OCI-LY3 (cell line): ENCODE measurements at regions not wholly inside any gene's neighbourhood (a gene's known extent, or its start where the extent isn't known, plus 50 kb on each side); places are given as distances from the start of the nearest gene placed in this dataset.

Experiments used
- H2AFZ ChIP-seq: fragments of 200-600, 300-600 bp; shearing (Covaris generic); 2 replicates; pipeline ENCODE4 v1.6.0; 2014; ENCODE audit warnings: antibody characterized with exemption, low read depth, low read length
- H3K27ac ChIP-seq: fragments of 200-600, 300-600 bp; sonication (generic); 2 replicates; pipeline ENCODE4 v1.5.1; 2014; ENCODE audit warnings: mild to moderate bottlenecking, low read length, moderate library complexity, mixed read lengths
- H3K27me3 ChIP-seq: fragments of 200-600, 300-600 bp; sonication (generic); 2 replicates; pipeline ENCODE4 v1.6.1; 2014; ENCODE audit warnings: low read depth, low read length, mixed read lengths
- H3K36me3 ChIP-seq: fragments of 200-600, 300-600 bp; sonication (generic); replicated peaks from 2 replicates; pipeline ENCODE3; 2014; ENCODE audit warnings: low read depth, low read length, mixed read lengths
- H3K4me1 ChIP-seq: fragments of 300-600, 200-600 bp; sonication (generic); 2 replicates; pipeline ENCODE4 v1.6.1; 2014; ENCODE audit warnings: low read length, mixed read lengths
- H3K4me2 ChIP-seq: fragments of 200-600, 300-600 bp; sonication (generic); 2 replicates; pipeline ENCODE4 v1.6.1; 2014; ENCODE audit warnings: low read length, mixed read lengths
- H3K4me3 ChIP-seq: fragments of 300-600, 200-600 bp; sonication (generic); 2 replicates; pipeline ENCODE4 v1.5.1; 2014; ENCODE audit warnings: antibody characterized with exemption, mild to moderate bottlenecking, low read length, moderate library complexity
- H3K79me2 ChIP-seq: fragments of 300-600, 200-600 bp; shearing (Covaris generic); 2 replicates; pipeline ENCODE4 v1.6.1; 2014; ENCODE audit warnings: mild to moderate bottlenecking, low read length, mixed read lengths
- H3K9ac ChIP-seq: fragments of 300-600, 200-600 bp; shearing (Covaris generic); 2 replicates; pipeline ENCODE4 v1.6.0; 2014; ENCODE audit warnings: mild to moderate bottlenecking, low read length, moderate library complexity
- H3K9me3 ChIP-seq: fragments of 200-600, 300-600 bp; shearing (Covaris generic); 2 replicates; pipeline ENCODE4 v1.6.1; 2014; ENCODE audit warnings: low read length, mixed read lengths; ENCODE audit not compliant: insufficient read depth
- H4K20me1 ChIP-seq: fragments of 200-600, 300-600 bp; sonication (generic); 2 replicates; pipeline ENCODE4 v1.6.1; 2016; ENCODE audit warnings: low read length, mixed read lengths; ENCODE audit not compliant: insufficient read depth
- CTCF ChIP-seq: fragments of 200-600, 300-600 bp; sonication (generic); IDR thresholded peaks from 2 replicates; pipeline ENCODE4 v1.5.1; 2014; ENCODE audit warnings: antibody characterized with exemption, low read length, low read depth
- EZH2phosphoT487 ChIP-seq: fragments of 200-600 bp; shearing (Covaris generic); IDR thresholded peaks from 2 replicates; pipeline ENCODE4 v1.6.1; 2018; ENCODE audit warnings: antibody characterized with exemption, mixed run types, low read depth

DNA sequence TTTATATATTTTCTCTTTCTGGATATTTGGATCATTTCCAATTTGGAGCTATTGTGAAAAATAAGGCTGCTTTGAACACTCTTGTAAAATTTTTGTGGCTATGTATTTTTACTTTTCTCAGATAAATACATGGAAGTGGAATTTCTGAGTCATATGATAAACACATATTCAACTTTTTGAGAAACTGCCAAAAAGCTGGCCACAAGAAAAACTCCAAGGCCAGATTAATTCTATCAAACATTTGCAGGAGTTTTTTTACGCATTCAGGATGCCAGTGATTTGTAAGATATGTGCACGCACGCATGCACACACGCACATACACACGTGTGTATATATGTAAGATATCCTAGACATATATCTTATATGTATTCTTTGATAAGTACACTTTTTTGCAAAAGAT lies 477.5 kb upstream of the SPHKAP start:
- Histone ChIP-seq H3K27me3 (no peaks in the 10 kb centered on the region), H3K4me1 (peaks cover 15% of the 10 kb centered on the region), H3K9ac (no peak overlapping the region), H3K36me3 (no peaks in the 10 kb centered on the region), H4K20me1 (no peaks in the 10 kb centered on the region), H3K27ac (no peak overlapping the region), H3K4me2 (no peak overlapping the region), H3K4me3 (no peak overlapping the region), H3K79me2 (no peaks in the 10 kb centered on the region), H3K9me3 (no peaks in the 10 kb centered on the region), H2AFZ (no peak overlapping the region)
- TF ChIP-seq EZH2phosphoT487 (no peak), CTCF (no peak)

- Histone ChIP-seq H3K9ac (no peak overlapping the region), H4K20me1 (no peaks in the 10 kb centered on the region), H3K4me3 (no peak overlapping the region; the same call in 1 of the 2 replicates), H3K4me2 (peak overlapping the region; percentile 11), H3K27ac (no peak overlapping the region), H2AFZ (no peak overlapping the region), H3K9me3 (no peaks in the 10 kb centered on the region), H3K4me1 (peaks cover 15% of the 10 kb centered on the region), H3K79me2 (no peaks in the 10 kb centered on the region), H3K36me3 (no peaks in the 10 kb centered on the region), H3K27me3 (no peaks in the 10 kb centered on the region)
- TF ChIP-seq CTCF (peak; percentile 60), EZH2phosphoT487 (no peak)
These were observed 476.4 kb upstream of the SPHKAP start for GRCh38 chr2:228657807-228658402.

DNA sequence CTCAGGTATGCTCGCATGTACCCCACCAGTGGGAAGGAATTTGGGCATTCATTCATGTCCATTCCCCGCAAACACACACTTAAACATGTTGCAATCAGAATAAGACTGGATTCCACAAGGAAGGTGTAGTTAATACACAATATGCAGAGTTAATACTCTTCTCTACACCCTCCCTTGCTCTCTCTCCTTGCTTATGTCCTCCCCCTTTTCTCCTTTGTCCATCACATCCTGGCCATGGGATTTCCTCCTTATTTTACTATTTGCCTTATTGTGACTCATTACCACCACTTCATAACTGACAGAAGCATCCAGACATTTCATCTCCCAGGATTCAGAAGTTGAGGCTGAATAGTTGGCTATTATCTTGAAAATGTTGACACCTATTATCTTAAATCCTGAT lies 473.8 kb upstream of the SPHKAP start:
- H3K36me3 ChIP-seq, result no peaks in the 10 kb centered on the region
- no peaks in the 10 kb centered on the region for H4K20me1 ChIP-seq
- TF ChIP-seq CTCF (no peak), EZH2phosphoT487 (no peak)
- H3K4me2 ChIP-seq, result peak overlapping the region; percentile 24; the same call in 1 of the 2 replicates
- no peaks in the 10 kb centered on the region for H3K27me3 ChIP-seq
- no peak overlapping the region for H3K27ac ChIP-seq
- H3K9me3 ChIP-seq, result no peaks in the 10 kb centered on the region
- no peak overlapping the region for H2AFZ ChIP-seq
- peaks cover 15% of the 10 kb centered on the region for H3K4me1 ChIP-seq
- no peak overlapping the region for H3K9ac ChIP-seq
- no peak overlapping the region for H3K4me3 ChIP-seq
- H3K79me2 ChIP-seq, result no peaks in the 10 kb centered on the region

DNA sequence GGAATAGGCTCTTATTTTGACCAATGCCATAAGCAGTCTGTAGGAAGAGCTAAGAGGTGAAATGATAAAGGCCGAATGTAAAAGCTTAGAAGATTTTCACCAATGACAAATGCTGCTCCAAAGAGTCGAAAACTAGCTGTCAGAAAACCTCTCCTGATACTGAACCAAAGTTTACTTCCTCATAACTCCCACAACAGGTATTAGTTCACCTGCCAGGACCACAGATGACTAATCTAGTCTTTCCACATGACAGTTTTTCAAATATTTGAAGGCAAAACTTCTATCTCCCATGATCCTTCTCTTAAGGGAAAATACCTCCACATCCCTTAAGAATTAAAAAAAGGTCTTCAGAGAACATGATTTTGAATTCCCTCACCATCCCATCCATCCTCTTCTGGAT lies 473.2 kb upstream of the SPHKAP start:
- no peaks in the 10 kb centered on the region for H3K79me2 ChIP-seq
- no peaks in the 10 kb centered on the region for H3K36me3 ChIP-seq
- H3K9ac ChIP-seq, result no peak overlapping the region
- no peaks in the 10 kb centered on the region for H4K20me1 ChIP-seq
- H3K4me2 ChIP-seq, result no peak overlapping the region
- no peak overlapping the region for H3K4me3 ChIP-seq
- peaks cover 15% of the 10 kb centered on the region for H3K4me1 ChIP-seq
- H3K9me3 ChIP-seq, result no peaks in the 10 kb centered on the region
- H3K27ac ChIP-seq, result no peak overlapping the region
- TF ChIP-seq CTCF (no peak), EZH2phosphoT487 (no peak)
- no peaks in the 10 kb centered on the region for H3K27me3 ChIP-seq
- no peak overlapping the region for H2AFZ ChIP-seq
